ENCODE measurements at regions not wholly inside any gene's neighbourhood (a gene's known extent, or its start where the extent isn't known, plus 50 kb on each side); places are given as distances from the start of the nearest gene placed in this dataset.

- DNase-seq (ENCODE audit: low read depth in 2 of 2): peak; percentile 36 to 38
- H3K4me3 ChIP-seq (replicated peaks in 1 of 2; ENCODE audit: low read depth in 2 of 2, low read length in 2 of 2): no peak overlapping the region
- TF ChIP-seq, protein P1, sequence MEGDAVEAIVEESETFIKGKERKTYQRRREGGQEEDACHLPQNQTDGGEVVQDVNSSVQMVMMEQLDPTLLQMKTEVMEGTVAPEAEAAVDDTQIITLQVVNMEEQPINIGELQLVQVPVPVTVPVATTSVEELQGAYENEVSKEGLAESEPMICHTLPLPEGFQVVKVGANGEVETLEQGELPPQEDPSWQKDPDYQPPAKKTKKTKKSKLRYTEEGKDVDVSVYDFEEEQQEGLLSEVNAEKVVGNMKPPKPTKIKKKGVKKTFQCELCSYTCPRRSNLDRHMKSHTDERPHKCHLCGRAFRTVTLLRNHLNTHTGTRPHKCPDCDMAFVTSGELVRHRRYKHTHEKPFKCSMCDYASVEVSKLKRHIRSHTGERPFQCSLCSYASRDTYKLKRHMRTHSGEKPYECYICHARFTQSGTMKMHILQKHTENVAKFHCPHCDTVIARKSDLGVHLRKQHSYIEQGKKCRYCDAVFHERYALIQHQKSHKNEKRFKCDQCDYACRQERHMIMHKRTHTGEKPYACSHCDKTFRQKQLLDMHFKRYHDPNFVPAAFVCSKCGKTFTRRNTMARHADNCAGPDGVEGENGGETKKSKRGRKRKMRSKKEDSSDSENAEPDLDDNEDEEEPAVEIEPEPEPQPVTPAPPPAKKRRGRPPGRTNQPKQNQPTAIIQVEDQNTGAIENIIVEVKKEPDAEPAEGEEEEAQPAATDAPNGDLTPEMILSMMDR (IDR thresholded peaks at IDR 0.05; ENCODE audit: low read depth, low read length): no peak
These were observed 121.5 kb upstream of the FOXQ1 start for GRCh38 chr6:1190366-1190765.

- no peak overlapping the region for H3K4me3 ChIP-seq (replicated peaks in 1 of 2; ENCODE audit: low read depth in 2 of 2, low read length in 2 of 2)
- TF ChIP-seq, protein P1 (IDR thresholded peaks at IDR 0.05; ENCODE audit: low read depth, low read length): no peak
- DNase-seq (ENCODE audit: low read depth in 2 of 2): no peak
These were observed 123.7 kb upstream of the FOXQ1 start for GRCh38 chr6:1188199-1188598.

DNA sequence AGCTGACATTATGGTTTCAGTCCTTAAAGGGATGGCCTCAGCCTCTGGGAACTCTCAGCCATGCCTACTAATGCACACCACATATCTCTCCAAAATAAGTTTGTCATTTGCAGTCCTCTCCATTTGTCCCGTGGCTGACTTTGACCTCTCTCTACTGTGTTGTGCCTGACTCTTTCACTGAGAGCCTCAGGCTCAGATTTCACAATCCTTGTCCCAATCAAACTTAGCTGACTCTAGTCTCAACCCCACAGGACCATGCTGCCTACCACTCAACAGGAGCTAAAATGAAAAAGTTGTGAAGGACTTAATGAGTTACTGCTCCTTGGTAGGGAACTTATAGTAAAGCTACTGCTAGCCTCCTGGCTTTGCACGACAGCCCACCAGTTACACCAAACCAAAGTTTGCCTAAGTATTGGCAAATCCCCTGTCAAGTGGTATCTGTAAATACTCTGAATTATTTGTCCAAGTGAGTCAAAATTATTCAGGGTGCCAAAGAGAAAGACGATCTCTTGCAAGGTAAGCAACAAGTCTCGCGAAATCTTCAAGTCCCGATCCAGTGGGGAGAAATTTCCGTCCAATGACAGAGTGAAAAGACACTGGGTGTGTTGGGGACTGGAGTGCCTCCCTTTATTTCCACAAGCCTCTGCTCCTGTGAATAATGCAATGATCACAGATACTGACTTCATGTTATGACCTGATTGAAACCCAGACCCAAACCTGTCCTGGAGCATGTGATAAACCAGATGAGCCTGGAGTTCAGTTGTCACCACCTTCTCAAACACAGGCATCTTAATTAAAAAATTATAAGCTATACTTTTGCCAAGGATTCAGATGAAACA lies 124.4 kb upstream of the FOXQ1 start:
- DNase-seq (ENCODE audit: low read depth in 2 of 2): no peak
- TF ChIP-seq, protein P1 (IDR thresholded peaks at IDR 0.05; ENCODE audit: low read depth, low read length): no peak
- H3K4me3 ChIP-seq (replicated peaks in 1 of 2; ENCODE audit: low read depth in 2 of 2, low read length in 2 of 2): no peak overlapping the region

DNA sequence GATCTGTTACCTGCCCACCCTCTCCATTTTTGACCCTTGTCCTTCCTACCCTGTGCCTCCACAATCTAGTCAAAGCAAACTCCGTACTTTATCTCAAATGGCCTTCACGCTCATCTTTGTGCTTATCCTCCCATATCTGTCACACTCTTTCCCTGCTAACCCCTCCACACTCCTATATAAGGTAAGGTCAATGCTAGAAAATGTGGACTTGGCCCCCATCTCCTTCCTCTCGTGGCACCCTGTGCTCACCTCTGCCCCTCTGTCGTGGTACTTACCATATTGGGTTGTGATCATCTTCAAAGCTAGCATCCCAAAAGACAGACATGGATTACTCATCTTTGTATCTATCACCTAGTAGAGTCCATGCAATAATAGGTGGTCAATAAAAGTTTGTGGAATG lies 127.6 kb upstream of the FOXQ1 start:
- no peak for DNase-seq (ENCODE audit: low read depth in 2 of 2)

DNA sequence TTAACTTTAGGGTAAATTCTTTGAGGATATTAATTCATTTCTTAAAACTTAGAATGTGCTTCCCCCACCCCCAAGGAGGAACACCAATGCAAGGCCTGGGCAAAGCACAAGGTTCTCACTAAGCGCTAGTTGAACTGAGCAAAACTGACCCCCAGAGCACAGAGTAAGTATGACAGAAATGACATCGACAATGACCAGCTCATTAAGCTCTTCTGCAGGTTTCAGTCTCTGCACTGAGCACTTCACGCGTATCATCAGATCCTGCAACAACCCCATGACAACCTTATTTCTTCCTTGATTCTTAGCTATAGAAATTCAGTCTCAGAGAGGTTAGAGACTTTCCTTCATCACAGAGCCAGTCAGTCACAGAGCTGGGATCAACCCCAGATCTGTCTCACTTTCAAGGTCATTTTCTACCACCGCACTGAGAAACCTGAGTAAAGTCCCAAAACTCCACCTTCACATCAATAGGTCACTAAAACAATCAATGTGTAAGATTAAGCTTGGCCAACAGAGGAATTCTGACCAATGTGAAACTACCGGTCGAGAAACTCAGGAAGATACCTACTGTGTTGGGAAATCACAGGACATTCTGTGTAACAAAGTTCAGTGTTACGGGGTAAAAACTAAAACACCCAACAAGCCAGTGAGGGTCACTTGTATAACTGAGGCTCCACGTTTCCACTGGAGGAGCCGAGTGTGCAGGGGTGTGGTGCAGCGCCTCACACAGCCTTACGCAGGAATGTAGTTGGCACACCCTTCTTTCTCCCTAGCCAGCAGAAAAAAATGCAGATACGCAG lies 129.0 kb upstream of the FOXQ1 start:
- H3K4me3 ChIP-seq (replicated peaks in 1 of 2; ENCODE audit: low read depth in 2 of 2, low read length in 2 of 2): no peak overlapping the region
- TF ChIP-seq, protein P1 (IDR thresholded peaks at IDR 0.05; ENCODE audit: low read depth, low read length): no peak
- DNase-seq (ENCODE audit: low read depth in 2 of 2): no peak

More for the DNA sequence above, 127.6 kb upstream of the FOXQ1 start:
- TF ChIP-seq, protein P1 (IDR thresholded peaks at IDR 0.05; ENCODE audit: low read depth, low read length): no peak
- H3K4me3 ChIP-seq (replicated peaks in 1 of 2; ENCODE audit: low read depth in 2 of 2, low read length in 2 of 2): no peak overlapping the region

DNA sequence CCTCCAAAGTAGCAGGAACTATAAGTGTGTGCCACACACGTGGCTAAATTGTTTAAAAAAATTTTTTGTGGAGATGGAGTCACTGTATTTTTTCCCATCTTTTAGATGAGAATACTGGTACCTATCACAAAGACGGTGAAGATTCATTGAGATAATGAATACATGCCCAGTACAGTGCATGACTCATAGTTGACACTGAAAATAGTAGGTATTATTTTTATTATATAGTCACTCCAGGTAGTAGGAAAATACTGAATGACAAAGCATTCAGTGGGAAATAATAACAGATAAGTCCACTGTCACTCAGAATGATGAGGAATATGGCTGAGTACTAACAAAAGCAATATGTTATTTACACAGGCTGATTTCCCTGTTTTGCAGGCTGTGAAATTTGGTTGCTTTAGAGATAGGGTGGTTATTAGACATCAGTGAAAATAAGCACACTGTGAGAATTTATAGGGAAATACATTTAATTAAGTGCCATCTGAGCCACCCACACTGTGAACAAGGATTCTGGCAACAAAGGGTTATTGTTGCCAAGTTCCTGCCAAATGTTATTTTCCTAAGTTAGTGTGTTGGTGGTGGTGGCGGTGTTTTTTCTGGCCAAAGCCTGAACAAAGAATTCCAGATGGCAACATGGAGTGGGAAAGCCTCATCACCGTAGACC lies 129.8 kb upstream of the FOXQ1 start:
- no peak overlapping the region for H3K4me3 ChIP-seq (replicated peaks in 1 of 2; ENCODE audit: low read depth in 2 of 2, low read length in 2 of 2)
- no peak for DNase-seq (ENCODE audit: low read depth in 2 of 2)

More for the DNA sequence above, 129.8 kb upstream of the FOXQ1 start:
- TF ChIP-seq, protein P1 (IDR thresholded peaks at IDR 0.05; ENCODE audit: low read depth, low read length): no peak
